ENCODE measurements at regions not wholly inside any gene's neighbourhood (a gene's known extent, or its start where the extent isn't known, plus 50 kb on each side); places are given as distances from the start of the nearest gene placed in this dataset.

GRCh38 chr16:86200722-86201121 is 301.8 kb downstream of the IRF8 start:
- no peaks in the 10 kb centered on the region for H3K27me3 ChIP-seq
- no peaks in the 10 kb centered on the region for H3K4me1 ChIP-seq
- intact Hi-C loops (cut with DNase I; ENCODE audit: low total_unique reads): no loop called here
- H3K27ac ChIP-seq: no peak overlapping the region
- H3K36me3 ChIP-seq (ENCODE audit: low read depth, missing control alignments): no peaks in the 10 kb centered on the region
- no peak overlapping the region for H3K4me3 ChIP-seq
- TF ChIP-seq CTCF (IDR thresholded peaks at IDR 0.05) (no peak), POLR2A (IDR thresholded peaks at IDR 0.05) (no peak)
- no peak for DNase-seq
- 77 to 80% methylated on average over 4 to 9 of the region's 9 CpGs for WGBS, 2 donors
- no peaks in the 10 kb centered on the region for H3K9me3 ChIP-seq

- DNase-seq: no peak
- no peaks in the 10 kb centered on the region for H3K4me1 ChIP-seq
- WGBS, 2 donors: 70 to 88% methylated on average over 8 to 10 of the region's 10 CpGs
- intact Hi-C loops (cut with DNase I; ENCODE audit: low total_unique reads): no loop called here
- no peaks in the 10 kb centered on the region for H3K36me3 ChIP-seq (ENCODE audit: low read depth, missing control alignments)
- TF ChIP-seq POLR2A (IDR thresholded peaks at IDR 0.05): no peak
- TF ChIP-seq CTCF (IDR thresholded peaks at IDR 0.05): no peak
- no peak overlapping the region for H3K27ac ChIP-seq
- H3K9me3 ChIP-seq: no peaks in the 10 kb centered on the region
- no peaks in the 10 kb centered on the region for H3K27me3 ChIP-seq
- no peak overlapping the region for H3K4me3 ChIP-seq
Observed at GRCh38 chr16:86201746-86202145, 302.8 kb downstream of the IRF8 start.

- Histone ChIP-seq H3K9me3 (no peaks in the 10 kb centered on the region), H3K4me1 (no peaks in the 10 kb centered on the region), H3K36me3 (ENCODE audit: low read depth, missing control alignments) (no peaks in the 10 kb centered on the region), H3K27ac (no peak overlapping the region), H3K4me3 (no peak overlapping the region), H3K27me3 (no peaks in the 10 kb centered on the region)
- intact Hi-C loops (cut with DNase I; ENCODE audit: low total_unique reads): no loop called here
- no peak for TF ChIP-seq CTCF (IDR thresholded peaks at IDR 0.05)
- TF ChIP-seq POLR2A (IDR thresholded peaks at IDR 0.05): no peak
- DNase-seq: no peak
- 87% methylated on average over 16 of the region's 16 CpGs for WGBS, 2 donors
Observed at GRCh38 chr16:86202267-86202666, 303.3 kb downstream of the IRF8 start.

GRCh38 chr16:86202760-86203426 is 303.9 kb downstream of the IRF8 start:
- Histone ChIP-seq H3K9me3 (no peaks in the 10 kb centered on the region), H3K4me1 (no peaks in the 10 kb centered on the region), H3K27me3 (no peaks in the 10 kb centered on the region), H3K4me3 (no peak overlapping the region), H3K36me3 (ENCODE audit: low read depth, missing control alignments) (no peaks in the 10 kb centered on the region), H3K27ac (no peak overlapping the region)
- WGBS, 2 donors: 91 to 92% methylated on average over 11 of the region's 11 CpGs
- intact Hi-C loops (cut with DNase I; ENCODE audit: low total_unique reads): no loop called here
- no peak for DNase-seq
- TF ChIP-seq POLR2A (IDR thresholded peaks at IDR 0.05) (no peak), CTCF (IDR thresholded peaks at IDR 0.05) (no peak)

Data from testis (tissue), 2 donors.